ENCODE measurements at regions not wholly inside any gene's neighbourhood (a gene's known extent, or its start where the extent isn't known, plus 50 kb on each side); places are given as distances from the start of the nearest gene placed in this dataset.
"Not testable (repeated sequence)": the region's sequence is repeated elsewhere in the genome, so short reads cannot be mapped to it uniquely, and the experiment has no call there.

- Histone ChIP-seq H3K9me3 (no peaks in the 10 kb centered on the region), H3K27ac (no peak overlapping the region), H3K4me3 (no peak overlapping the region), H3K27me3 (no peaks in the 10 kb centered on the region), H3K36me3 (no peaks in the 10 kb centered on the region), H3K4me1 (ENCODE audit: insufficient read depth) (no peaks in the 10 kb centered on the region)
- TF ChIP-seq CTCF (IDR thresholded peaks at IDR 0.05) (no peak), EP300 (IDR thresholded peaks at IDR 0.05) (no peak), POLR2A (IDR thresholded peaks at IDR 0.05) (no peak)
- no peak for DNase-seq
- intact Hi-C loops (cut with DNase I), result no loop called here
- 66 to 78% (median 71%) methylated on average over 4 of the region's 4 CpGs for WGBS, 3 donors
These were observed 693.6 kb downstream of the TLE1 start for GRCh38 chr9:80995759-80996158.

- no peak for DNase-seq
- TF ChIP-seq CTCF (IDR thresholded peaks at IDR 0.05), result no peak
- no peak for TF ChIP-seq EP300 (IDR thresholded peaks at IDR 0.05)
- TF ChIP-seq POLR2A (IDR thresholded peaks at IDR 0.05), result no peak
- intact Hi-C loops (cut with DNase I), result no loop called here
- WGBS, 3 donors, result 91 to 93% (median 92%) methylated on average over 4 of the region's 4 CpGs
- Histone ChIP-seq H3K4me3 (no peak overlapping the region), H3K27me3 (no peaks in the 10 kb centered on the region), H3K4me1 (ENCODE audit: insufficient read depth) (no peaks in the 10 kb centered on the region), H3K9me3 (no peaks in the 10 kb centered on the region), H3K27ac (no peak overlapping the region), H3K36me3 (no peaks in the 10 kb centered on the region)
These were observed 694.5 kb downstream of the TLE1 start for GRCh38 chr9:80994892-80995291.

- H3K27ac ChIP-seq; H3K9me3 ChIP-seq; H3K4me1 ChIP-seq (ENCODE audit: insufficient read depth); H3K36me3 ChIP-seq; H3K27me3 ChIP-seq; DNase-seq; H3K4me3 ChIP-seq; intact Hi-C loops (cut with DNase I): not testable (repeated sequence)
- WGBS, 3 donors, result 94 to 96% (median 95%) methylated on average over 10 of the region's 10 CpGs
These were observed 703.8 kb downstream of the TLE1 start for GRCh38 chr9:80985595-80985994.

- H3K4me1 ChIP-seq (ENCODE audit: insufficient read depth), result no peaks in the 10 kb centered on the region
- no peaks in the 10 kb centered on the region for H3K27me3 ChIP-seq
- no peak overlapping the region for H3K4me3 ChIP-seq
- H3K9me3 ChIP-seq, result no peaks in the 10 kb centered on the region
- WGBS, 3 donors, result 59 to 87% (median 77%) methylated on average over 3 of the region's 3 CpGs
- H3K36me3 ChIP-seq, result no peaks in the 10 kb centered on the region
- intact Hi-C loops (cut with DNase I), result no loop called here
- no peak for TF ChIP-seq POLR2A (IDR thresholded peaks at IDR 0.05)
- no peak overlapping the region for H3K27ac ChIP-seq
- DNase-seq, result no peak
These were observed 712.9 kb downstream of the TLE1 start for GRCh38 chr9:80976403-80976802.

- H3K4me3 ChIP-seq; H3K36me3 ChIP-seq; intact Hi-C loops (cut with DNase I); DNase-seq; H3K27me3 ChIP-seq; H3K4me1 ChIP-seq (ENCODE audit: insufficient read depth); H3K9me3 ChIP-seq; H3K27ac ChIP-seq: not testable (repeated sequence)
- 79 to 91% (median 90%) methylated on average over 2 of the region's 2 CpGs for WGBS, 3 donors
These were observed 719.0 kb downstream of the TLE1 start for GRCh38 chr9:80970377-80970776.

- H3K4me1 ChIP-seq (ENCODE audit: insufficient read depth), result no peaks in the 10 kb centered on the region
- H3K9me3 ChIP-seq, result no peaks in the 10 kb centered on the region
- H3K36me3 ChIP-seq, result no peaks in the 10 kb centered on the region
- DNase-seq, result no peak
- no peak overlapping the region for H3K4me3 ChIP-seq
- H3K27ac ChIP-seq, result no peak overlapping the region
- 93 to 98% (median 95%) methylated on average over 1 of the region's 1 CpG for WGBS, 3 donors
- intact Hi-C loops (cut with DNase I), result loop anchor here in 1 of 4 donors (10.0 kb wide), 1 partner anchor 374 kb away; no protein-coding TSS in a partner anchor
- H3K27me3 ChIP-seq, result no peaks in the 10 kb centered on the region
- no peak for TF ChIP-seq POLR2A (IDR thresholded peaks at IDR 0.05)
- TF ChIP-seq EP300 (IDR thresholded peaks at IDR 0.05), result no peak
- TF ChIP-seq CTCF (IDR thresholded peaks at IDR 0.05), result no peak
These were observed 720.7 kb downstream of the TLE1 start for GRCh38 chr9:80968611-80969010.
